NT2/D1 (cell line): ENCODE measurements at regions not wholly inside any gene's neighbourhood (a gene's known extent, or its start where the extent isn't known, plus 50 kb on each side); places are given as distances from the start of the nearest gene placed in this dataset.

Experiments used
- SUZ12 ChIP-seq: IDR thresholded peaks from 2 replicates; pipeline ENCODE4 v1.6.1; 2011; ENCODE audit not compliant: insufficient read length, insufficient read depth; ENCODE audit errors: extremely low read depth
- YY1 ChIP-seq: IDR thresholded peaks from 2 replicates; pipeline ENCODE4 v1.6.1; 2011; ENCODE audit not compliant: insufficient read length, insufficient read depth
- ZNF274 ChIP-seq: IDR thresholded peaks from 2 replicates; pipeline ENCODE4 v1.6.1; 2011; ENCODE audit warnings: mild to moderate bottlenecking, low read depth, low read length

DNA sequence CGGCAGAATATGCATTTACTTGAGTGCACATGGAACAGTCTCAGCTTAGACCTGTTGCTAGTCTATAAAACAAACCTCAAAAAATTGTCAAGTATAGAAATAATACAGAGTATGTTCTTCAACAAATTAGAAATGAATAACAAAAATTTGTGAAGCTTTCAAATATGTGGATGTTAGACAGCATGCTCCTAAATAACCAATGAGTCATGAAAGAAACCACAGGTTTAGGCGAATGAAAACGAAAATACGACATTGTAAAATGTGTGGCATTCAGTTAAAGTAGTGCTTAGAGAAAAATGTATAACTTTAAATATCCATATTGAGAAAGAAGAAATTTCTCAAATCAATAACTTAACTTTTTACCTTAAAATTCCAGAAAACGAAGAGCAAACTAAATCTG is 760.0 kb upstream of the SORCS1 start:
- no peak for TF ChIP-seq SUZ12
- no peak for TF ChIP-seq ZNF274
- no peak for TF ChIP-seq YY1
